OCI-LY7 (cell line): ENCODE measurements at regions not wholly inside any gene's neighbourhood (a gene's known extent, or its start where the extent isn't known, plus 50 kb on each side); places are given as distances from the start of the nearest gene placed in this dataset.

Experiments used
- CTCF ChIP-seq: fragments of 200-600 bp; sonication (generic); conservative IDR thresholded peaks from 2 replicates; pipeline ENCODE4 v1.5.1; 2014; ENCODE audit warnings: mild to moderate bottlenecking, antibody characterized with exemption, low read length, moderate library complexity, mixed read lengths
- EZH2phosphoT487 ChIP-seq: fragments of 200-600 bp; sonication (generic); IDR thresholded peaks from 2 replicates; pipeline ENCODE4 v1.6.1; 2018; ENCODE audit warnings: low read depth, borderline replicate concordance, mild to moderate bottlenecking, mixed run types, antibody characterized with exemption, low read length, moderate library complexity, mixed read lengths

GRCh38 chr16:25586826-25587225 is 104.9 kb upstream of the HS3ST4 start:
- TF ChIP-seq CTCF (no peak), EZH2phosphoT487 (no peak)
